ENCODE measurements at regions not wholly inside any gene's neighbourhood (a gene's known extent, or its start where the extent isn't known, plus 50 kb on each side); places are given as distances from the start of the nearest gene placed in this dataset.
"Not testable (repeated sequence)": the region's sequence is repeated elsewhere in the genome, so short reads cannot be mapped to it uniquely, and the experiment has no call there.

DNA sequence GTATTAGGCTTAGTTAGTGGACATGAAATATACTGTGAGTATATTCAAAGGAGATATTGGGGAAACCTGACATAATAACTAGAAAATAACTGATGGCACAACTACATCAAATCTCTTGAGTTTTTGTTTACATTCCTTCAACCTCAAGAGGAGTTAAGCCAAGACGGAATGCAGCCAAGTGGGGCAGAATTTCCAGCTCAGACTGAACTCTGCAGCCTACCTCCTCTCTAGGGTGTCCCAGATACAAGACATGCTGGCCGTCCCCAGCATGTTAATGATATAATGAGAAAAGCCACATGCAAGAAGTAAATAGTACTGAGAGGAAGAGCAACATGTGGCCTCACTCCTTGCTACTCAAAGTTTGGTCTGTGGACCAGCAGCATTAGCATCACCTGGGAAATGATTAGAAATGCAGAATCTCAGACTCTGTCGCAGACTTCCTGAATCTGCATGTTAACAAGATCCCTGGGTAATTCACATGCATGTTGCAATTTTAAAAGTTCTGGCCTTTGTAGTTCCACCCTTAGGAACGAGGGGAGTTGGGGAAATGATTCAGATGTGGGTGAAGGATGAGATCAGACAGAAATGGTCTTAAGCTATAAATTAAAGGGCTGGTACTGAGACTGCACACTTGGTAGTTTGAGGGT lies 118.4 kb upstream of the CACUL1 start:
- no peak for DNase-seq

DNA sequence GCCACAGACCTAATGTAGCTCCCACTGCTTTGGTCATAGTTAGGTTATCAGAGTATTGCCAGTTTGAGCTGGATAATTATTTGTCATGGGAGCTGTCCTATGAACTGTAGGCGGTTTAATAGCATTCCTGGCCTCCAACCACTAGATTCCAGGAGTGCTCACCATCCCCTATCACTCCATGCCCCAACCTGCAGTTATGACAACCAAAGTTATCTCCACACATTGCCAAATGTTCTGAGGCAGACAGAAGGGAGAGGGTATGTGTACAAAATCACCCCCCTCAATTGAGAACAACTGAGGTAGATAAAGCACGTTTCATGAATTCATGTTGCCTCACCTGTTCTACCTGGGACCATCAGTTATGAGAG lies 119.0 kb upstream of the CACUL1 start:
- no peak for DNase-seq

DNA sequence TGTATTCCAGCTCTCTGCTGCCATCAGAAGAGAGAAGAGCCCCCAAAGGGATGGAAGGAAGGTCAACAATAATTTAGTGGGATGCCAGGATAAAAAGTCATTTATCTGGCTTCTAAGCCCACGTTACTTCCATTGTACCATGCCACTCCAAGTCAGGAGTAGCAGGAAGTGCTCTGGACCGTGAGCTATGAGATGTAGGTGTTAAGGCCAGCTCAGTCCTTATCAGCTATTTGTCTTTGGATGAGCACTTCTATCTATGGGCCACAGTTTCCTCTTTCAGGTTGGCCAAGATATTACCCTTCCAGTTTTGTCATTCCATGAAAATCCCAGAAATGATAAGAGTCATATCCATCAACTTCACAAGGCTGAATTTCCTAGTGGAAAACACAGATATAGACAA lies 119.4 kb upstream of the CACUL1 start:
- DNase-seq, result no peak

DNA sequence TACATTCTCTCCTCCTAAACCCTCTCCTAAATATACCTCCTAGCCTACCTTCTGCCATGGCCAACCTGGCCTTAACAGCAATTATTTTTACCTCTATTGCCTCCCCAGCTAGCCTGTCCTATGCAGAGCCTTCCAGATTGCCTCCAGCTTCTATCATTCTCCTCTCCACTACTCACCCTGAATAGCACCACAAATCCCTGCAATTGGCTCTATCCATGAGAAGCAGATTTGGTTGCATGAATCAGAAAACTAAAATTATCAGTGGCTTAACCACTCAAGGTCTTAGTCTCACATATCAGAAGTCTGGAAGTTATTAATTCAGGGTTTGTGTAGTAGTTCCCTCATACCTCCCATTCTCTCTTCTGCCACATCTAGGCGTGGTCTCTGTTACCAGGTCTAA lies 120.3 kb upstream of the CACUL1 start:
- no peak for DNase-seq

DNA sequence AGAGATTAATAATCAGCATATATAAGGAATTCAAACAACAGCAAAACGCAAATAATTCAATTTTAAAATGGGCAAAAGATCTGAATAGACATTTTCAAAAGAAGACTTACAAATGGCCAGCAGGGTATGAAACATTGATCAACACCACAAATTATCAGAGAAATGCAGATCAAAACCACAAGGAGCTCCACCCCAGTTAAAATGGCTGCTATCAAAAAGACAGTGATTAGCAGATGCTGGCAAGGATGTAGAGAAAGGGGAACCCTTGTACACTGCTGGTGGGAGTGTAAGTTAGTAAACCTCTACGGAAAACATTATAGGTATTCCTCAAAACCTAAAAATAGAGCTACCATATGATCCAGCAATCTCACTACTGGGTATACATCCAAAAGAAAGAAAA lies 128.0 kb upstream of the CACUL1 start:
- DNase-seq, result no peak

DNA sequence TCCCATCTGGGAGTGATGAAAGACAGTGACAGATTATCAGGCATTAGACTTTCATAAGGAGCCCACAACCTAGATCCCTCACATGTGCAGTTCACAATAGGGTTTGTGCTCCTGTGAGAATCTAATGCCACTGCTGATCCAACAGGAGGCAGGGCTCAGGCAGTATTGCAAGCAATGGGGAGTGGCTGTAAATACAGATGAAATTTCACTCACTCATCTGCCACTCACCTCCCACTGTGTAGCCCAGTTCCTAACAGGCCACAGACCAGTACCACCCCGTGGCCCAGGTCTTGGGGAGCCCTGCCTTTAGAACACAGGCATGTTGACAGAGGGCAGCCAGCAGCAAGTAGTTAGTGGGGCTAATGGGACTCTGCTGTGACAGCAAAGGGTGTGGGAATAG lies 137.3 kb upstream of the NANOS1 start:
- no peak for DNase-seq

DNA sequence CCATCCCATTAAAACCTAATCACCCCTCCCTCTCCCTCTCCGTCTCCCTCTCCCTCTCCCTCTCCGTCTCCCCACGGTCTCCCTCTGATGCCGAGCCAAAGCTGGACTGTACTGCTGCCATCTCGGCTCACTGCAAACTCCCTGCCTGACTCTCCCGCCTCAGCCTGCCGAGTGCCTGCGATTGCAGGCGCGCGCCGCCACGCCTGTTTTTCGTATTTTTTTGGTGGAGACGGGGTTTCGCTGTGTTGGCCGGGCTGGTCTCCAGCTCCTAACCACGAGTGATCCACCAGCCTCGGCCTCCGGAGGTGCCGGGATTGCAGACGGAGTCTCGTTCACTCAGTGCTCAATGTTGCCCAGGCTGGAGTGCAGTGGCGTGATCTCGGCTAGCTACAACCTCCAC lies 134.6 kb upstream of the NANOS1 start:
- not testable (repeated sequence) for DNase-seq

DNA sequence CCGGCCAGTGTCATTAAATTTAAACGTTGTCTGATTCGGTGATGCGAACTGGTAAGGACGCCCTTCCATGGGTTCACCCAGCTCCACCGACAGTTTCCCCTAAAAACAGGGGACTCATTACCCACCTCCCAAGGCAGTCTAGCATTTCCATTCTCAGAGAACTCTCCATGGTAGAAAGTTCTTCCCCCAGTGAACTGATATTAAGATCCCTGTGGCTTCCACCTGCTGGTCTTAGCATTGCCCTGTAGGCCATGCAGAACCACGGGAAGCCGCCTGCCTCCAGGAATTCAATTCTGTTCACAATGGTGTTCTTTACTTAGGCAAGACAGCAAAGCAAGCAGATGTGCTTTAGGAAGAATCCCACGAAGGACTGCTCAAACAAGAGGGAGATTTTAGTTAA lies 128.9 kb upstream of the NANOS1 start:
- DNase-seq, result no peak

DNA sequence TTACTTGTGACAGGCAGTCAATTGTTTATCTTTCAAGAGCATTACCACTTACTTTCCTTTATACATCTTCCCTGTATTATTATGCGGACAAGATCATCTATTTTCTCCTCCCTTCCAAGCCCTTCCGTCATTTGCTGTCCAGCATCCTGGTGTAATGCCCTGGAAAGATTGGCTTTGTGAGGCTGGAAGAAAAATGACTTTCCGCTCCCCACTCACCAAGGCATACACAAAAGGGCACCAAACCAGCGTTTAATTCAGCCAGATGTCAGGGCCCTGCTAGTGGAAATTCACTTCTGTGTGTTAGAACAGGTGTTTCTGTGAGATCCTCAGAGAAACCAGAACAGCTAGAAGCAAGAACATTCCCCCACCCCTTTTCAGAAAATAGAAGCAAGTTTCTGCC lies 128.1 kb upstream of the NANOS1 start:
- DNase-seq, result no peak

DNA sequence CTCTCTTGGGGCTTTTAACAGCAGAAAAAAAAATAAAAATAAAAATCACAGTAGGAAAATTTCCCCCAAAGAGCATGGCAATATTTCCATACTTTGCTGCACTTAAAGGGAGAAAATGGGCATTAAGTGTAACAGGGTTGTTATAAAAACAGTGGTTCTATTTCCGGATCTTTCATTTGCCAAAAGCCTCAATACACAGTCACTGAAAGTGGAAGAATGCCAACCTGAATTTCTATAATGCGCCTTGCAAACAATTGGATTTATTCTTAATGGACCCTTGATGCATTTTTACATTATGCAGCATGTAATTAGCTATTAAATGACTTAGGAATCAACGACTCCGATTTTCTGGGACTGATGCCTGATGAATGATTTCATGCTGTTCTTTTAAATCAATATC lies 127.6 kb upstream of the NANOS1 start:
- DNase-seq, result no peak

DNA sequence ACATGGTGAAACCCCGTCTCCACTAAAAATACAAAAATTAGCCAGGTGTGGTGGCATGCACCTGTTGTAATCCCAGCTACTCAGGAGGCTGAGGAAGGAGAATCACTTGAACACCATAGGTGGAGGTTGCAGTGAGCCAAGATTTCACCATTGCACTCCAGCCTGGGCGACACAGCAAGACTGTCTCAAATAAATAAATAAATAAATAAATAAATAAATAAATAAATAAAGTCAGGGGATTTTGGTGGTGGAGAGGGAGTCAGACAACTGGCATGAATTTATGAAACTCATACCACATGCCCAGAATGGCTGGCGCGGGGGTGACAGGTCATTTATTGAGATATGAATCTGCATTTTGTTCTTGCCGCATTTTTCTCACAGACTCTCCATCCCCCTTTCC lies 126.9 kb upstream of the NANOS1 start:
- not testable (repeated sequence) for DNase-seq

DNA sequence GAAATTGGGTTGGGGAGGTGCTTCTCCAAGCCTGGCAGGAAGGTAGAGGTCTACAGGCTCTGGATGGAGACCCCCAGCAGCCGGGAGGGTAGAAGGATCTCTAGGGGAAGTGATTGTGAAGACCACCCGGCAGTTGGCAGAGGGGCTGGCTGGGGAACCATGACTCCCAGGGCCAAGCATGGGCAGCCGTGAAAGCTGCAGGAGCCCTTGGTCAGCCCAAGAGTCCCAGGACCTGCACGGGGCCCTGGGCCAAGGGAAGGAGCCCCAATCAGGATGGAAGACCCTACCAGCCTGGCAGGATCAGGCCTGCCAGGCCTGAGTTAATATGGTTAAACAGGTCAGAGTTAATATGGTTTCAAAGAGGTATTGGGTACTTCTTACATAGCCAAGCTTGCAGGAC lies 126.3 kb upstream of the NANOS1 start:
- DNase-seq, result no peak

DNA sequence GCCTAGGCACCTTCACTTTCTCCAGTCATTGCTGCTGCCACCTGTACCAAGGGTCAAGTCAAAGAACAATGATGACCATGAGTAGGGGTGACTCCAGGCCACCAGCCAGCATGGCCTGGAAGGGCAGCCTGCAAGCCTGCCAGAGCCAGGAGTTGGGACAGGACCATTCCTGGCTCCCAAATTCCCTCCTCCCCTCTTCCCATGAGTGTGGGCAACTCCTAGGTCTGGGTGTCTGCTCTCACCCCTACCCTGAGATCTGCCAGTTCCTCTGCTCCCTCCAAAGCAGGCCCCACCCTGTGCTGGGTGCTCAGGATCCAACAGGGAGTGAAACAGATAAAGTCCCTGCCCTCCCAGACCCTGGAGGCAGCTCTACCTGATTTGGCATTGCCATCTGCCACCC lies 125.8 kb upstream of the NANOS1 start:
- DNase-seq, result no peak

DNA sequence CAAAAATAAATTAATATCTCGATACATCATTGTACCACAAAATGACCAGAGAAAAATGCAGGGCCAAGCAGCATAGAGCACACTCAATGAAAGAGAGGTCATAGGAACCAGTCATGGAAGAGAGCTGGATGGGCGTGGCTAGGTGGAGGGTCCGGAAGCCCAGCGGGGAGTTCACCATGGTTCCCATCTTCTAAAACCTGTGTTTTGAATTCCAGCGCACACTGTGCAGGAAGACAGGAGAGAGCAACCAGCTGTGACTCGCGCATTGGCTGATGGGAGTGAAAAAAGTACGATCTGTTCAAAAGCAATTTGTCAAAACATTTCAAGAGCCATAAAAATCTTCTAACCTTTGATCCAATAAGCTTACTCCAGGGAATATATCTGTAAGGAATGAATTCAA lies 125.2 kb upstream of the NANOS1 start:
- no peak for DNase-seq

DNA sequence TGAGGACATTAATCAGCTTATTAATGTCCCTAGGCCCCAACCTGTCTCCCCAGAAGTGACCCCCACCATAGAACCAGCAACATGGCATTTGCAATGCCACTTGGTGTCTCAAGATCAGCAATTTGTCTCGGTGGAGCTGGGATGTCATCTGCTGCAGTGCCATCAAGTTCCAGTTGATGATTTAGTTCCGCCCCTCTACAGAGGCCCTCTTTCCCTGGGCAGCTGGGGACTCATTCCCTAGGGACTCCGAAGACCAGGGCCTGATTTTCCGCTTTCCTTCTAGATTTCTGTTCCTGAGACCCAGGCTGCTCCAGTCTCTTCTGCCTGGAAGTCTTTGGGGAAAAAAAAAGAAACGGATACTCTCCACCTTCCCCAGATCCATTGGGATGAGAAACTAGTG lies 122.5 kb upstream of the NANOS1 start:
- DNase-seq, result no peak

DNA sequence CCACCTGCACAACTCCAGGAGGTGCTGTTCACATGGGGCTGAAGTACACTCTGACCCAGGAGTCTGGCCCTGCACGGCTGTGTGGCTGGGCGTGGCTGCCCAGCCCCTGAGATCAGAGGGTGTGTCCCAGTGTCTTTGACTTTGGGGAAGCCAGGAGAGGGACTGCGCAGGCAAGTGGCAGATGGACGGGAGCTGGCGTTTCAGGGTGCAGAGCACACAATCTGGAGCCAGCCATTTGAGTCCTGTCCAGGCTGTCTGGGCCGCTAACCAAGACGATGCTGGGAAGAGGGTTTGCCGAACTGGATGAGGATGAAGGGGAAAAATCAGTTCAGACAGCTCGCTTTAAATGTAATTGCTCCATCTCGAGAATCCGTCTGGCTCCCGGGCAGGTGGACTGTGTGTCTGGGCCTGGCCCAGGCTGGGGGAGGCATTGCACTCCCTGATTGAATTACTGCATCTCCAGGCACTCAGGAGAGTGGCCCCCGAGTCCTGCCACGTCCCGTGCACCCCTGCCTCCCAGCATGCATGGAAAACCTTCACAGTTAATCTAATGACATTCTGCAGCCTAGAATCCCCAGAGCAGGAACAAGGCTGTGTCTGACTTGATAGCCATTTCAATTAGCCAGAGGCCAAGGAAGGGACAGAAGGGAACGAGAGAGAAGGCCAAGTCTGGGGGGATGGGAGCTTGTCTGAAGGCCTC lies 120.8 kb upstream of the NANOS1 start:
- DNase-seq, result no peak

DNA sequence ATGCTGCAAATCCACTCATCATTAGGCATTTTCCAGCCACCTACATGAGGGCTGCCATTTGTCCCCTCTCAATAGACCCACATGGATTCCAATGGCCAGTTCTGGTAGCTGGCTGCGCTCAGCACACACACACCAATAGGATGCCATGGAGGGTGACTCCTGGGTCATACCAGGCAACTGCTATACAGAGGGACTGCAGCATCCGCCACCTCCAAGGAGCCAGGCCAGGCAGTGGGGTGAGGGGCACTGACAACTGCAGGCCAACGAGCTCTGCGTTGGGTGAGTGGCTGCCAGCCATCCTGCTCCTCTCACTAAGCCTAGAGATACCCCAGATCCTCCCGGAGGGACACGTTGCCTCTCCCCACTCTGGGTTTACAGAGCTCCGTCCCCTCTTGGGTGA lies 118.8 kb upstream of the NANOS1 start:
- no peak for DNase-seq

DNA sequence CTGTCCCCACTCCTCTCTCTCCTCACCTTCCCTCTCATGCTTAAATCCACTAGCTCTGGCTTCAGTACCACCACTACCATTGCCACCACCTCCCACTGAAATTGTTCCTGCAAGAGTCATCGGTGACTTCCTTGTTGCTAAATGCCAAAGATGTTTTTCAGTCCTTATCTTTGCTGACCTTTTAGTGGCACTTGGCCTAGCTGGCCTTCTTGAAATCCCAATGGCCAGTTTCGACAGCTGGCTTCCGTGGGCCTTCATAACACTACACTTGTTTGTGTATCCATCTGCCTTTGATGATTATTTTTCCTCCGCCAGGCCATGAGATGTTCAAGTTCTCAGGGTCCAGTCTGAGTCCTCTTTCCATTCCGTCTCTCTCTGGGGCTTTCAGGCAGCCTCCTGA lies 118.2 kb upstream of the NANOS1 start:
- no peak for DNase-seq

DNA sequence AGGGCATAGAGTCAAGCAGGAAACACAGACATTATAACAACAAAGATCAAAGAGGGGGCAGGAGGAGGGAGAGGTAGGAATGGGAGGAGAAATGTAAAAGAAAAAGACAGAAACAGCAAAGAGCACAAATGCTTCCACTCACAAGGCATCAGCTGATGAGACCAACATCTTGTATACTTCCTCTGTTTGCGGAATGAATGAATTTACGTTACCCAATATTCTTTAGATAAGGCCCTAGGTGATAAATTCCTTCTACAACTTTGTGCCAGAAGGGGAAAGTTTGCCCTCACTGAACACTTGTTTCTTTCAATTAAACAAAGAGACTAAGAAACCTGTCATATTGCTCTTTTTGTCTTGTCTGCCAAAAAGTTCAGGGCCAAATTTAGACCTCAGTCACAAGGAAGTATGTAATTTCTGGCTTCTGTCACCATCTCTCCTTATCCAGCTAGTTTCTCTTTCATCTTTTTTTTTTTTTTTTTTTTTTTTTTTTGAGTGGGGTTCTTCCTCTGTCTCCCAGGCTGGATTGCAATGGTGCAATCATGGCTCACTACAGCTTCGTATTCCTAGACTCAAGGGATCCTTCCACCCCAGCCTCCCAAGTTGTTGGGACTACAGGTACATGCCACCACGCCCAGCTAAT lies 116.4 kb upstream of the NANOS1 start:
- DNase-seq, result no peak

DNA sequence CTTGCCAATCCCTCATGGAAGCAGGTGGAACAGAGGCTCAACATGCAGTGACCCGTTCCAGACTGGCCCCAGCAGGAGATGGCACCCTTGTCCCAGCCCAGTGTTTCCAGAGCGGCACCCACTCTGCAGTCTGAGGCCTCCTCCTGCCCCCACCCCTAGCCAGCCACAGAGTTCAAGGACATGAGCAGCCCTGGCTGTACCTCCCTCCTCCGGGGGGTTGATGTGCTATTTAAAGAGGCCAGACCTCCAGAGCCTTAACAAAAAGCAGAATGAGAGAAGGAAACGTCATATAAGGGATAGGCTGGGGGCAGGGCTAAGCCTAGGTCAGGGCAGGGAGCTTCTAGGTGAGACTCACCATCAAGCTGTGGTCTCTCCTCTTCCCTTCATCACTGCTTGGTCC lies 115.7 kb upstream of the NANOS1 start:
- no peak for DNase-seq

DNA sequence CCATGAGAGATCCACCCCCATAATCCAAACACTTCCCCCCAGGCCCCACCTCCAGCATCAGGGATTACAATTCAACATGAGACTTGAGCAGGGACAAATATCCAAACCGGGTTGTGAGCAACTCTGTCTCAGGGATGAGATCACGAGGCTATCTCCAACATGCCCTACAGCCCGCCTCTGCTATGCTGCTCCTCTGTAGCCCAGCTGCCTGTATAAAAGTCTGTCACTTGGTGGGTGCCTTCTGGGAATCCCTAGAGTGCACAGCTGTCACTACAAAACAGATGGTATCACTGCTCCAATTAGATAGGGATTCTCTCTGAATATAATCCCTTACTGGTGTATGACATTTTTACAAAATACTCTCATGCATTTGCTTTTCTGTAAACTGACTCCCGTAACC lies 114.9 kb upstream of the NANOS1 start:
- DNase-seq, result no peak

DNA sequence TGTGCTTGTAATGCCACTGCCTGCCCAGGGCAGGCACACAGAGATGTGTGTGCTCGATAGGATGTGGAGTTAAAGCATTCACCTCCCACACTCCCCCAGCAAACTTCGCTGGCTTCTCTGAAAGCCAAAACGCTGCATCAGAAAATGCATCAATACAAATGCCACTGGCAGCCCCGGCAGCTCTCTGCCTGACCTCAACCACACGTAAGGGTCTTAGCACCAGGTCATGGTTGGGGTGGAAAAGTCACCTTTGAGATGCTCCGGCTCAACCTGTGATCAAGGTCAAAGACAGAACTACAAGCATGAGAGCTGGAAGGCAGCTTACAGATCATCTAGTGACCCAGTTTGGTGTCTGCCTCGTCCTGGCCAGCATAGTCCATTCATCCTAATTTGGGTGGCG lies 114.4 kb upstream of the NANOS1 start:
- no peak for DNase-seq

DNA sequence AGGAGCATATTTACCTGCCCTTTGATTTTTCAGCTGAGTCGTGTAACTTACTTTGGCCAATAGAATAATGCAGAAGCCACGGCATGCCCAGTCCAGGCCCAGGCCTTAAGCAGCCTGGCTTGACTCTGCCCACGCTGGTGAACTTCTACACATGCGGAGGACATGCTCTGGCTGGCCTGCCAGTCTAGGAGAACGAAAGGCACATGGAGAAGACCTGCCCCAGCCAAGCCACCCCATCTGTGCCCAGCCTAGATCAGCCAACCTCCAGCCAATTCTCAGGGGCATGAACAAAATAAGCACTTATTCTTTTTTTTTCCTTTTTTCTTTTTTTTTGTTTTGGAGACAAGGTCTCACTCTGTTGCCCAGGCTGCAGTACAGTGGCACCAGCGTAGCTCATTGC lies 112.7 kb upstream of the NANOS1 start:
- no peak for DNase-seq

DNA sequence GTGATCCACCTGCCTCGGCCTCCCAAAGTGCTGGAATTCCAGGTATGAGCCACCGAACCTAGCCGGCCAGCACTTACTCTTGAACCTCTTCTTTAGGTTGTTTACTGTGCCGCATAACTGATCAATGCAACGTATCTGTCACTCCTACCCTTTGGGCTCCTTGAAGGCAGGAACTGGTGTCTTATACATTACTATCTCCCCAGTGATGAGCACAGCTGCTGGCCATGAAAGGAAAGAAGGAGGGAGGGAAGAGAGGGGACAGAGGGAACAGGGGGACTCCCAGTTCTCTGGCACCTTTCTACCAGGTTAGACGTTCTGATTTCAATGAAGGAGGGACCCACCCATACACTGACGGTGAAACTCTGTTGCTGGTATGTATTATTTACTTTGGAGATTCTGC lies 111.8 kb upstream of the NANOS1 start:
- no peak for DNase-seq

DNA sequence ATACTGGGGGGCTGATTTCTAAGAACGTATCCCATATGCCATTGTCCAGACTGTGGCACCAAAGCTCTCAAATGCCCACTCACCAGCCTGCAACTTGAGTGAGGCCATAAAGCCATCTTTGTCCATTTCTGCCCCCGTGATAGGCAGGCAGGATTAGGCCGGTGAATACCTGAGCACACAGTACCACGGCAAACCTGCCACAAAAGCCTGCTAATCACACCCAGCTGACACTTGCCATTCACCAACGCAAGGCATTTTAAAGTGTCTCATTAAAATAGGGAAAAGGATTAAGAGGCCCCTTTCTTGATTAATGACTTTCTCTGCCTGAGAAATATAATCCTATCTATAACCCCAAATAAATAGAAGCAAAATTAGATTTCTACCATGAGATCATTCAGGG lies 111.4 kb upstream of the NANOS1 start:
- DNase-seq, result no peak

All from activated T-cell treated with anti-CD3 and anti-CD28 coated beads, Interleukin-2, amount 50 U/mL, for 48 hours (primary cell).